ENCODE measurements at regions not wholly inside any gene's neighbourhood (a gene's known extent, or its start where the extent isn't known, plus 50 kb on each side); places are given as distances from the start of the nearest gene placed in this dataset.

DNA sequence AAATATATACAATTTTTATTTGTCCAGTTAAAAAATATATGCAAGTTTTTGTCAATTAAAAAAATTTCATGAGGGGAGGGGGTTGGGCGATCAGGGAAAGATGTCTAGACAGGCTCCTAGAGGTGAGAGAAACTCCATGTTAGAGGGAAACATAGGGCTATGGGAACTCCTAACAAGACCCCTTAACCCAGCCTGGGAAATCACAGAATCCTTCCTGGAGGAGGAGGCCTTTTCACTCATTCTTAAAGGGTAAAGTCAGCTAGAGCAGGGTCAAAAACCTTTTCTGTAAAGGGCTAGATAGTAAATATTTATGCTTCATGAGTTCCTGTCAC lies 75.9 kb upstream of the PTPN1 start:
- TF ChIP-seq EZH2 (IDR thresholded peaks at IDR 0.05; ENCODE audit: low read depth): no peak
- TF ChIP-seq, protein P1, sequence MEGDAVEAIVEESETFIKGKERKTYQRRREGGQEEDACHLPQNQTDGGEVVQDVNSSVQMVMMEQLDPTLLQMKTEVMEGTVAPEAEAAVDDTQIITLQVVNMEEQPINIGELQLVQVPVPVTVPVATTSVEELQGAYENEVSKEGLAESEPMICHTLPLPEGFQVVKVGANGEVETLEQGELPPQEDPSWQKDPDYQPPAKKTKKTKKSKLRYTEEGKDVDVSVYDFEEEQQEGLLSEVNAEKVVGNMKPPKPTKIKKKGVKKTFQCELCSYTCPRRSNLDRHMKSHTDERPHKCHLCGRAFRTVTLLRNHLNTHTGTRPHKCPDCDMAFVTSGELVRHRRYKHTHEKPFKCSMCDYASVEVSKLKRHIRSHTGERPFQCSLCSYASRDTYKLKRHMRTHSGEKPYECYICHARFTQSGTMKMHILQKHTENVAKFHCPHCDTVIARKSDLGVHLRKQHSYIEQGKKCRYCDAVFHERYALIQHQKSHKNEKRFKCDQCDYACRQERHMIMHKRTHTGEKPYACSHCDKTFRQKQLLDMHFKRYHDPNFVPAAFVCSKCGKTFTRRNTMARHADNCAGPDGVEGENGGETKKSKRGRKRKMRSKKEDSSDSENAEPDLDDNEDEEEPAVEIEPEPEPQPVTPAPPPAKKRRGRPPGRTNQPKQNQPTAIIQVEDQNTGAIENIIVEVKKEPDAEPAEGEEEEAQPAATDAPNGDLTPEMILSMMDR (conservative IDR thresholded peaks at IDR 0.05): no peak
- no peak overlapping the region for H2AFZ ChIP-seq
- no peak for DNase-seq
- no peaks in the 10 kb centered on the region for H3K9me2 ChIP-seq (ENCODE audit: insufficient read depth)
- no peak overlapping the region for H3K4me3 ChIP-seq
- no peaks in the 10 kb centered on the region for H3K27me3 ChIP-seq (ENCODE audit: insufficient read depth, low read depth)
- H3F3A ChIP-seq (ENCODE audit: insufficient read depth, low read depth): peaks cover 57% of the 10 kb centered on the region
- H3K27ac ChIP-seq: peak overlapping the region; percentile 59
- H3K9me3 ChIP-seq (ENCODE audit: insufficient read depth, low read depth): no peaks in the 10 kb centered on the region
- no peaks in the 10 kb centered on the region for H3K79me2 ChIP-seq (ENCODE audit: low read depth)
- no TSS peak for BruUV-seq (replicated peaks)
- no peaks in the 10 kb centered on the region for H4K20me1 ChIP-seq (ENCODE audit: insufficient read depth)
- no peaks in the 10 kb centered on the region for H3K36me3 ChIP-seq (ENCODE audit: low read depth)
- H3K4me1 ChIP-seq (replicated peaks; ENCODE audit: insufficient read depth): peaks cover 34% of the 10 kb centered on the region
- H3K4me2 ChIP-seq: no peak overlapping the region
- ChIA-PET CTCF (no interaction called here), POLR2A (ENCODE audit: unreplicated experiment) (interaction anchor here (0.7 kb wide), 1 partner anchor 19 kb away, joined by 8 read pairs; no protein-coding TSS in a partner anchor)
- intact Hi-C loops (cut with micrococcal nuclease; ENCODE audit: unreplicated experiment): no loop called here

DNA sequence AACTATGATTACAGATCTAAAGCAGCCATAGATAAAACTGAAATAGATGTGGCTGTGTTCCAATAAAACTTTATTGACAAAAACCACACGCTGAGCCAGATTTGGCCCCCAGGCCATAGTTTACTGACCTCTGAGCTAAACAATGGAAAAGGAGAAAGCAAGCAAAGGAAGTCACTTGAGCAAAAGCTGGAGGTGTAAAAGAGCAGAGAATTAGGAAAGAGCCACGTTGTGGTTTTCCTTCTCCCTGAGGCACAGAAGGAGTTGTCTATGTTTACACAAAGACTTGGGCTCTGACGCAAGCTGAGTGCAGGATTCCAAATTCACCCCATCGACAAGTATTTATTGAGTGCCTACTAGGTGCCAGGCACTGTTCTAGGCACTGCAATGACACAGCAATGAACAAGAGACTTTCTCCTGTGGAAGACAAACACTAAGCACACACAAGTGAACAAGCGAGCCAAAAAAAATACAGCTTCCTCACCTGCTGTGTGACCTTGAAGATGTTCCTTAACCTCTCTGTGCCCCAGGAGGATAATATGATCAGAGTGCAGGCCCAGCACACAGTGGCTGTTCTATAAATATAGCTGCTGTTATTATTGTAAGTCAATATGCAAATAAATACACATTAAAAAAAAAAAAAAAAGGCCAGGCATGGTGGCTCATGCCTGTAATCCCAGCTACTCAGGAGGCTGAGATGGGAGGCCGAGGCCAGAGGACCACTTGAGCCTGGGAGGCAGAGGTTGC lies 75.4 kb upstream of the PTPN1 start:
- Histone ChIP-seq H3K9me3 (ENCODE audit: insufficient read depth, low read depth) (no peaks in the 10 kb centered on the region), H4K20me1 (ENCODE audit: insufficient read depth) (no peaks in the 10 kb centered on the region), H3K36me3 (ENCODE audit: low read depth) (no peaks in the 10 kb centered on the region), H3K27ac (peak overlapping the region; percentile 59), H3K4me3 (no peak overlapping the region), H3K4me1 (replicated peaks; ENCODE audit: insufficient read depth) (peaks cover 40% of the 10 kb centered on the region), H3F3A (ENCODE audit: insufficient read depth, low read depth) (peaks cover 62% of the 10 kb centered on the region), H3K79me2 (ENCODE audit: low read depth) (no peaks in the 10 kb centered on the region), H3K9me2 (ENCODE audit: insufficient read depth) (no peaks in the 10 kb centered on the region), H3K4me2 (no peak overlapping the region), H2AFZ (no peak overlapping the region), H3K27me3 (ENCODE audit: insufficient read depth, low read depth) (no peaks in the 10 kb centered on the region)
- CTCF ChIA-PET: interaction anchor here (0.6 kb wide), 2 partner anchors 70 to 152 kb away, joined by 3 to 7 read pairs; no protein-coding TSS in a partner anchor
- TF ChIP-seq, protein P1 (conservative IDR thresholded peaks at IDR 0.05): no peak
- no peak for TF ChIP-seq EZH2 (IDR thresholded peaks at IDR 0.05; ENCODE audit: low read depth)
- intact Hi-C loops (cut with micrococcal nuclease; ENCODE audit: unreplicated experiment): no loop called here
- POLR2A ChIA-PET (ENCODE audit: unreplicated experiment): interaction anchor here (0.7 kb wide), 1 partner anchor 20 kb away, joined by 8 read pairs; no protein-coding TSS in a partner anchor
- peak; percentile 40 to 98 for DNase-seq
- no TSS peak for BruUV-seq (replicated peaks)

DNA sequence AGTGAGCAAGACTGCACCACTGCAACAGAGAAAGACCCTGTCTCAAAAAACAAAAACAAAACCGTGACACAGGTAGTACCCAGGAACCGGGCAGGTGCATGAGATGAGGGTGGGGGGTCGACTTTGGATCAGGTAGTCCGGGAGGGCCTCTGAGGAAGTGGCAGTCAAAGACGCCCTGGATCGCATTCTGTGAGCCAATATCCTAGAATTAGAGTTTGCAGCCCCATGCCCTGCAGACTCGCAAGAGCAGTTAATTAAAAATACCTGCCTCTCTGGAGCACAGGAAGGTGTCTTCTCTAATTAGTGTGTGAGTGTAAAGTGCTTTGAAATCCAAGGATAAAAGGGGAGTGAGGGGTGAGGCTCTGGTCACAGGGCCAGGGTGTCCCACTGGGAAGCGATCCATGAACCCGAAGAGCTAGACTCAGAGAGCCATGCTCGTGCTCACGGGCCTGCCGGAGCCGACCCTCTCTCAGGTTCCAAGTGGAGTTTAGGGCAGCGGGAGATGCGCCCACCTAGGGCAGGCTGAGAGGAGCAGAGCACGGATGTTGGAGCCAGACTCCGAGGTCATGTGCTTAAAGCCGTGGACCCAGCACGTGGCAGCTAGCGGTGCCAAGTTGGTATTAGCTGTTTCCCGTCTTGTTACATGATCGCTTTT lies 74.7 kb upstream of the PTPN1 start:
- Histone ChIP-seq H3K4me1 (replicated peaks; ENCODE audit: insufficient read depth) (peaks cover 47% of the 10 kb centered on the region), H3F3A (ENCODE audit: insufficient read depth, low read depth) (peaks cover 69% of the 10 kb centered on the region), H3K27me3 (ENCODE audit: insufficient read depth, low read depth) (no peaks in the 10 kb centered on the region), H3K27ac (no peak overlapping the region), H3K4me2 (no peak overlapping the region), H3K9me3 (ENCODE audit: insufficient read depth, low read depth) (no peaks in the 10 kb centered on the region), H4K20me1 (ENCODE audit: insufficient read depth) (no peaks in the 10 kb centered on the region), H2AFZ (no peak overlapping the region), H3K79me2 (ENCODE audit: low read depth) (no peaks in the 10 kb centered on the region), H3K4me3 (no peak overlapping the region), H3K36me3 (ENCODE audit: low read depth) (no peaks in the 10 kb centered on the region), H3K9me2 (ENCODE audit: insufficient read depth) (no peaks in the 10 kb centered on the region)
- intact Hi-C loops (cut with micrococcal nuclease; ENCODE audit: unreplicated experiment): no loop called here
- CTCF ChIA-PET: interaction anchor here (0.6 kb wide), 1 partner anchor 71 kb away, joined by 7 read pairs; no protein-coding TSS in a partner anchor
- TF ChIP-seq, protein P1 (conservative IDR thresholded peaks at IDR 0.05): no peak
- TF ChIP-seq EZH2 (IDR thresholded peaks at IDR 0.05; ENCODE audit: low read depth): no peak
- no peak for DNase-seq
- POLR2A ChIA-PET (ENCODE audit: unreplicated experiment): no interaction called here
- no TSS peak for BruUV-seq (replicated peaks)

Data from PC-9 (cell line).